CD14-positive monocyte (primary cell): ENCODE measurements at regions not wholly inside any gene's neighbourhood (a gene's known extent, or its start where the extent isn't known, plus 50 kb on each side); places are given as distances from the start of the nearest gene placed in this dataset. TPM values are rescaled to one million over a fixed set of nuclear protein-coding genes. Genes with fewer than 3 reads are reported as not detected.

ENCODE experiments used
- DNase-seq, 3 donors: peaks; one replicate each; pipeline ENCODE4 v3.0.0-alpha.2; 2011 to 2022
- H2AFZ ChIP-seq: 2 replicates; pipeline ENCODE4 v1.6.0; 2012; ENCODE audit warnings: mild to moderate bottlenecking, low read depth, low read length, inconsistent platforms; ENCODE audit not compliant: insufficient read depth, poor library complexity, severe bottlenecking
- H3K27ac ChIP-seq, 2 donors: 1 replicate in 1 of 2; 2 replicates in 1 of 2; pipeline ENCODE4 v1.5.1; 2012 to 2013; ENCODE audit warnings: low read length in 2 of 2, control low read depth in 1 of 2, inconsistent platforms in 1 of 2, low read depth in 1 of 2, mild to moderate bottlenecking in 1 of 2
- H3K27me3 ChIP-seq, 2 donors: one replicate each; pipeline versions ENCODE4 v1.6.0 to v1.6.1; 2011 to 2013; ENCODE audit warnings: low read length in 2 of 2; ENCODE audit not compliant: control insufficient read depth in 2 of 2, insufficient read depth in 2 of 2
- H3K36me3 ChIP-seq, 2 donors: replicated peaks in 1 of 2; 1 replicate in 1 of 2; 2 replicates in 1 of 2; pipeline versions ENCODE4 v1.5.1 to v1.6.1; 2012 to 2013; ENCODE audit warnings: low read length in 2 of 2, control low read depth in 1 of 2, inconsistent platforms in 1 of 2, mild to moderate bottlenecking in 1 of 2; ENCODE audit not compliant: insufficient read depth in 2 of 2, control insufficient read depth in 1 of 2
- H3K4me1 ChIP-seq, 2 donors: 1 replicate in 1 of 2; 2 replicates in 1 of 2; pipeline versions ENCODE4 v1.5.1 to v1.6.1; 2012 to 2013; ENCODE audit warnings: low read length in 2 of 2, control low read depth in 1 of 2, inconsistent platforms in 1 of 2, mild to moderate bottlenecking in 1 of 2, moderate library complexity in 1 of 2; ENCODE audit not compliant: insufficient read depth in 2 of 2, control insufficient read depth in 1 of 2
- H3K4me2 ChIP-seq: replicated peaks from 2 replicates; pipeline ENCODE3; 2012; ENCODE audit warnings: low read length, moderate library complexity, mild to moderate bottlenecking; ENCODE audit not compliant: poor library complexity, severe bottlenecking; ENCODE audit errors: extremely low read depth
- H3K4me3 ChIP-seq, 3 experiments: fragments of 200-600 bp in 1 of 3; sonication (generic) in 1 of 3; replicated peaks in 1 of 3; 1 replicate in 2 of 3; 2 replicates in 1 of 3; pipeline ENCODE4 v1.5.1; 2011 to 2013; ENCODE audit warnings: low read length in 3 of 3, mild to moderate bottlenecking in 3 of 3, control low read depth in 2 of 3, low read depth in 2 of 3, inconsistent platforms in 1 of 3, moderate library complexity in 1 of 3
- H3K79me2 ChIP-seq: 2 replicates; pipeline ENCODE4 v1.6.0; 2012; ENCODE audit warnings: mild to moderate bottlenecking, control low read depth, inconsistent platforms, low read length, moderate library complexity; ENCODE audit not compliant: insufficient read depth
- H3K9ac ChIP-seq: 2 replicates; pipeline ENCODE4 v1.6.0; 2017; ENCODE audit warnings: low read length, mild to moderate bottlenecking; ENCODE audit not compliant: insufficient read depth, poor library complexity, severe bottlenecking
- H3K9me3 ChIP-seq, 2 donors: replicated peaks in 1 of 2; 1 replicate in 1 of 2; 2 replicates in 1 of 2; pipeline versions ENCODE4 v1.5.1 to v1.6.1; 2012 to 2013; ENCODE audit warnings: low read length in 2 of 2, control low read depth in 1 of 2; ENCODE audit not compliant: control insufficient read depth in 1 of 2, insufficient read depth in 1 of 2
- H4K20me1 ChIP-seq: 2 replicates; pipeline ENCODE4 v1.6.0; 2012; ENCODE audit warnings: mild to moderate bottlenecking, low read length, control low read depth, moderate library complexity; ENCODE audit not compliant: insufficient read depth
- H3K27ac Mint-ChIP-seq, 7 donors: one replicate each; pipeline ENCODE4 v1.8.0; 2020; ENCODE audit warnings: mild to moderate bottlenecking in 7 of 7, mixed read lengths in 7 of 7, moderate library complexity in 6 of 7, inconsistent platforms in 2 of 7
- H3K27me3 Mint-ChIP-seq, 3 donors: one replicate each; pipeline ENCODE4 v1.8.0; 2021 to 2022; ENCODE audit warnings: low read depth in 3 of 3, mild to moderate bottlenecking in 3 of 3, mixed read lengths in 3 of 3, moderate library complexity in 3 of 3, inconsistent platforms in 1 of 3
- H3K36me3 Mint-ChIP-seq, 2 donors: one replicate each; pipeline ENCODE4 v1.8.0; 2020; ENCODE audit warnings: mixed read lengths in 2 of 2, inconsistent platforms in 1 of 2, mild to moderate bottlenecking in 1 of 2
- H3K4me1 Mint-ChIP-seq: one replicate; pipeline ENCODE4 v1.8.0; 2020; ENCODE audit warnings: mild to moderate bottlenecking, mixed read lengths
- H3K4me3 Mint-ChIP-seq, 2 donors: one replicate each; pipeline ENCODE4 v1.8.0; 2020; ENCODE audit warnings: mild to moderate bottlenecking in 2 of 2, mixed read lengths in 2 of 2, moderate library complexity in 1 of 2
- H3K9me3 Mint-ChIP-seq, 7 donors: one replicate each; pipeline ENCODE4 v1.8.0; 2020 to 2022; ENCODE audit warnings: mixed read lengths in 7 of 7, mild to moderate bottlenecking in 6 of 7, moderate library complexity in 6 of 7, inconsistent platforms in 2 of 7
- CTCF ChIP-seq: fragments of 200-600 bp; IDR thresholded peaks from one replicate; pipeline ENCODE4 v1.8.0; 2022; ENCODE audit warnings: antibody characterized with exemption, mild to moderate bottlenecking
- WGBS: methylation state at CpG from one replicate; pipeline ENCODE4 v1.1.5; 2013; ENCODE audit warnings: missing lambda C conversion rate; ENCODE audit not compliant: insufficient coverage; 5-methylcytosine and 5-hydroxymethylcytosine counted together
- intact Hi-C, 2 donors: fragments of 100-400 bp; cut with micrococcal nuclease; formaldehyde crosslinking; loops; one replicate each; pipeline versions ENCODE4 v1.15.0 to v1.15.1; 2023
- small RNA-seq: library from RNA; depleted of rRNA; stranded (forward); fragments of <200 nt; gene quantifications from one replicate; pipeline ENCODE3, GENCODE V24; 2012; ENCODE audit warnings: low read depth; ENCODE audit not compliant: insufficient read length

GRCh38 chr3:35562141-35562540, 77.2 kb upstream of the ARPP21 start:
- intact Hi-C loops: no loop called here
- H3K79me2 ChIP-seq: no peaks in the 10 kb centered on the region
- peaks cover 7 to 9% of the 10 kb centered on the region in 2 donors for H3K9me3 ChIP-seq
- TF ChIP-seq CTCF: no peak
- H4K20me1 ChIP-seq: no peaks in the 10 kb centered on the region
- no peak overlapping the region for H3K27ac Mint-ChIP-seq
- DNase-seq: no peak
- H3K4me2 ChIP-seq: no peak overlapping the region
- peaks cover 0 to 1% (median 0%) of the 10 kb centered on the region in 3 donors for H3K27me3 Mint-ChIP-seq
- H3K27ac ChIP-seq: no peak overlapping the region
- H3K4me3 Mint-ChIP-seq: no peak overlapping the region
- H3K27me3 ChIP-seq: no peaks in the 10 kb centered on the region
- no peaks in the 10 kb centered on the region for H3K36me3 Mint-ChIP-seq
- WGBS: no CpG with 5 or more reads among the region's 2 CpGs
- H3K4me1 Mint-ChIP-seq: no peaks in the 10 kb centered on the region
- no peak overlapping the region for H3K4me3 ChIP-seq
- H3K9ac ChIP-seq: no peak overlapping the region
- peaks cover 3 to 10% (median 6%) of the 10 kb centered on the region in 7 donors for H3K9me3 Mint-ChIP-seq
- H3K4me1 ChIP-seq: no peaks in the 10 kb centered on the region
- no peaks in the 10 kb centered on the region for H3K36me3 ChIP-seq
- H2AFZ ChIP-seq: no peak overlapping the region

- no peak overlapping the region for H3K27ac ChIP-seq
- H4K20me1 ChIP-seq: no peaks in the 10 kb centered on the region
Measured at GRCh38 chr3:35565048-35565447, 74.3 kb upstream of the ARPP21 start.

More at GRCh38 chr3:35565048-35565447, 74.3 kb upstream of the ARPP21 start:
- Histone ChIP-seq H2AFZ (no peak overlapping the region), H3K9ac (no peak overlapping the region), H3K4me3 (no peak overlapping the region), H3K9me3 (no peaks in the 10 kb centered on the region), H3K36me3 (no peaks in the 10 kb centered on the region), H3K4me2 (no peak overlapping the region), H3K4me1 (no peaks in the 10 kb centered on the region), H3K27me3 (no peaks in the 10 kb centered on the region), H3K79me2 (no peaks in the 10 kb centered on the region)
- no peak for TF ChIP-seq CTCF
- Mint-ChIP-seq H3K9me3 (peaks cover 0 to 1% (median 0%) of the 10 kb centered on the region in 7 donors), H3K36me3 (no peaks in the 10 kb centered on the region), H3K4me1 (no peaks in the 10 kb centered on the region), H3K4me3 (no peak overlapping the region), H3K27me3 (no peaks in the 10 kb centered on the region), H3K27ac (no peak overlapping the region)
- DNase-seq: no peak
- intact Hi-C loops: no loop called here

Small RNAs in the stretch of these regions (small RNA-seq; reads per million reads assigned to genes)
- gene RNU6-243P: not detected
